Brain microvascular endothelial cell (primary cell): ENCODE measurements at regions not wholly inside any gene's neighbourhood (a gene's known extent, or its start where the extent isn't known, plus 50 kb on each side); places are given as distances from the start of the nearest gene placed in this dataset.
A peak's percentile ranks its signal among the peaks of the same experiment; 100 is the strongest.

Experiments used
- DNase-seq: peaks from one replicate; pipeline ENCODE4 v3.0.0-alpha.2; 2020
- H3K27ac ChIP-seq: fragments of 250-450 bp; sonication (Bioruptor Pico); 2 replicates; pipeline ENCODE4 v1.5.1; 2020; ENCODE audit warnings: mild to moderate bottlenecking, moderate library complexity
- H3K27me3 ChIP-seq: fragments of 250-450 bp; sonication (Bioruptor Pico); replicated peaks from 2 replicates; pipeline ENCODE4 v1.5.1; 2020; ENCODE audit warnings: mild to moderate bottlenecking
- H3K36me3 ChIP-seq: fragments of 250-450 bp; sonication (Bioruptor Pico); replicated peaks from 2 replicates; pipeline ENCODE4 v1.5.1; 2020; ENCODE audit warnings: mild to moderate bottlenecking
- H3K4me3 ChIP-seq: 2 replicates; pipeline ENCODE4 v1.5.1; 2011; ENCODE audit warnings: low read depth, mild to moderate bottlenecking, control low read depth, low read length, moderate library complexity
- CTCF ChIP-seq: IDR thresholded peaks from 2 replicates; pipeline ENCODE4 v1.5.1; 2011; ENCODE audit warnings: low read depth, mild to moderate bottlenecking, moderate library complexity, low read length, control low read depth, inconsistent platforms; ENCODE audit errors: missing control alignments
- in situ Hi-C: cut with HindIII; loops from 2 replicates; pipeline ENCODE4 v1.10.0; 2017; ENCODE audit warnings: low sequenced_read_pairs, low pct_ligation_motif_present

- TF ChIP-seq CTCF, result no peak
- in situ Hi-C loops, result no loop called here
- Histone ChIP-seq H3K27me3 (no peaks in the 10 kb centered on the region), H3K4me3 (no peak overlapping the region), H3K27ac (no peak overlapping the region), H3K36me3 (no peaks in the 10 kb centered on the region)
- no peak for DNase-seq
These were observed 89.3 kb downstream of the NPY start for GRCh38 chr7:24372961-24373955.

DNA sequence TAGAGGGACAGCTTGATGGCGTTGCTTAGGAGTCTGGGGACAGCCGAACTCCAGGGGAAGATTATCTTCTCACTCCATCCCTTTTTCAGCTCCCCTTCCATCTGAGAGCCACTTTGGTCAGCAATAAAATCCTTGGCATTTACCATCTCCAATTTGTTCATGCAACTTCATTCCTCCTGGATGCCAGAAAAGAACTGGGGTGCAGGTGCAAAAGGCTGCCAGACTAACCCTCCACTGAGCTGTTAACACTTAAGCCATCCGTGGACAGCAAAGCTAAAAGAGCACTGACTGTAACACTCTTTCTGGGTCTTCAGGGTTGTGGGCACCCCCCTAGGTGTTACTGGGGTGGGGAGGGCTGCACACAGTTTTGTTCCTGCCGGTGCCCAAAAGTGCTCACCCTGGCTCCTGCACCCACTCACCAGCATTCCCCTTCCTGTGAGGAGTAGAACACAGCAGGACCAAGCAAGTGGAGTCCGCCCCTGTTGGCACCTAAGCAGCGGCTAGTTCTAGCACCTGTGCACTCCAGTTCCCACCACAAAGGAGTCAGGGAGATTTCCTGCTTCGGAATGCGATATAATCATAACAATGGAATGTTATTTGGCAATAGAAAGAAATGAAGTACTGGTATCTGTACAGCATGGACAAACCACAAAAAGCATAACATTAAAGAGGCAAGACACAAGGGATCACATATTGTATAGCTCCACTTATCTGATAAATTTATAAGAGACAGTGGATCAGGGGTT, 95.1 kb downstream of the NPY start:
- no peak for TF ChIP-seq CTCF
- in situ Hi-C loops, result no loop called here
- peak; percentile 38 for DNase-seq
- H3K4me3 ChIP-seq, result no peak overlapping the region
- H3K27ac ChIP-seq, result no peak overlapping the region
- H3K27me3 ChIP-seq, result no peaks in the 10 kb centered on the region
- H3K36me3 ChIP-seq, result no peaks in the 10 kb centered on the region

GRCh38 chr7:24381894-24382505, 98.0 kb downstream of the NPY start:
- TF ChIP-seq CTCF, result peak; percentile 42
- DNase-seq, result no peak
- Histone ChIP-seq H3K27ac (no peak overlapping the region), H3K36me3 (no peaks in the 10 kb centered on the region), H3K27me3 (no peaks in the 10 kb centered on the region), H3K4me3 (no peak overlapping the region)
- in situ Hi-C loops, result no loop called here

- Histone ChIP-seq H3K4me3 (no peak overlapping the region), H3K36me3 (no peaks in the 10 kb centered on the region), H3K27ac (no peak overlapping the region), H3K27me3 (no peaks in the 10 kb centered on the region)
- in situ Hi-C loops, result no loop called here
- no peak for DNase-seq
- no peak for TF ChIP-seq CTCF
These were observed 99.1 kb downstream of the NPY start for GRCh38 chr7:24383055-24383454.

DNA sequence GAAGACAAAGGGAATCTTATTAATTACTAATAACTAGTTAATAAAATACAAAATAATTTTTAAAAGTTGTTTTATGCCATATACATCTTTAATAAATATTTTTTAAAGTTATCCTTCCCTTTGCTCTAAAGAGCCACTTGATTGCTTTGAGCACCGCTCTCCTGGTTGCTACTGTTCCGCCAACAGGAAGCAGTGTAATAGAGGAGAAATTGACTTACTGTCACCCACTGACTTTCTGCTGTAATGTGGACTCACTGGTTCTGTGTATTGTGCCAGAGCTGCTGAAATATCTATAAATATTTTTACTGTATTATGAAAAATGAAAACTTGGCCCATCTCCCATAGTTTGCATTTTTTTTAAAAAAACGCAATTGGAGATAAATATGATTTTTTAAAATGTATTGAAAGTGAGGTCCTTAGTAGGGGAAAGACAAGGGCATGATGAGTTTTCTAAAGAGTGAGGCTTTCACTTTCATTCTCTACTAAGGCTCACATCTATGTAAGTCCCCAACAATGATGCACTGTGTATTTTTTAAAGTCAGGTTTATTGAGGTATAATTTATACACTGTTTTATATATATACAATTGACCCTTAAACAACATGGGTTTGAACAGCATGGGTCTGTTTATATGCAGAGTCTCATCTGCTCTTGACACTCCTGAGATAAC, 100.5 kb downstream of the NPY start:
- Histone ChIP-seq H3K4me3 (no peak overlapping the region), H3K27ac (no peak overlapping the region), H3K27me3 (no peaks in the 10 kb centered on the region), H3K36me3 (no peaks in the 10 kb centered on the region)
- no peak for TF ChIP-seq CTCF
- DNase-seq, result no peak
- in situ Hi-C loops, result no loop called here
